OCI-LY1 (cell line): ENCODE measurements at regions not wholly inside any gene's neighbourhood (a gene's known extent, or its start where the extent isn't known, plus 50 kb on each side); places are given as distances from the start of the nearest gene placed in this dataset.

Experiments used
- H2AFZ ChIP-seq: fragments of 200-600 bp; sonication (generic), shearing (Covaris generic); 2 replicates; pipeline ENCODE4 v1.6.0; 2014; ENCODE audit warnings: antibody characterized with exemption, mild to moderate bottlenecking, low read length
- H3F3A ChIP-seq: fragments of 200-600 bp; sonication (generic), shearing (Covaris generic); 2 replicates; pipeline ENCODE4 v1.6.0; 2014; ENCODE audit warnings: mild to moderate bottlenecking, antibody characterized with exemption, low read length, moderate library complexity; ENCODE audit not compliant: insufficient read depth
- H3K27ac ChIP-seq: fragments of 200-600 bp; sonication (generic); 2 replicates; pipeline ENCODE4 v1.5.1; 2014; ENCODE audit warnings: low read length, mixed run types, mild to moderate bottlenecking, low read depth; ENCODE audit not compliant: poor library complexity, severe bottlenecking
- H3K27me3 ChIP-seq: fragments of 200-600 bp; sonication (generic); 2 replicates; pipeline ENCODE4 v1.6.0; 2014; ENCODE audit warnings: antibody characterized with exemption, mild to moderate bottlenecking, low read length, moderate library complexity; ENCODE audit not compliant: insufficient read depth
- H3K36me3 ChIP-seq: fragments of 200-600 bp; sonication (generic); 2 replicates; pipeline ENCODE4 v1.6.1; 2014; ENCODE audit warnings: mild to moderate bottlenecking, antibody characterized with exemption, low read length, moderate library complexity, mixed read lengths; ENCODE audit not compliant: insufficient read depth
- H3K4me1 ChIP-seq: fragments of 200-600 bp; sonication (generic); 2 replicates; pipeline ENCODE4 v1.5.1; 2014; ENCODE audit warnings: mild to moderate bottlenecking, low read length, moderate library complexity; ENCODE audit not compliant: insufficient read depth, severe bottlenecking
- H3K4me2 ChIP-seq: fragments of 200-600 bp; sonication (generic), shearing (Covaris generic); 2 replicates; pipeline ENCODE4 v1.6.1; 2014; ENCODE audit warnings: low read length
- H3K4me3 ChIP-seq: fragments of 200-600 bp; sonication (generic); 2 replicates; pipeline ENCODE4 v1.5.1; 2014; ENCODE audit warnings: low read length, low read depth, mild to moderate bottlenecking, mixed read lengths; ENCODE audit not compliant: poor library complexity, severe bottlenecking
- H3K79me2 ChIP-seq: fragments of 200-600 bp; shearing (Covaris generic); 2 replicates; pipeline ENCODE4 v1.6.1; 2016; ENCODE audit warnings: mixed run types, low read length, mixed read lengths; ENCODE audit not compliant: insufficient read depth
- H3K9ac ChIP-seq: fragments of 200-600 bp; sonication (generic), shearing (Covaris generic); 2 replicates; pipeline ENCODE4 v1.6.1; 2014; ENCODE audit warnings: mild to moderate bottlenecking, low read length, mixed read lengths
- H3K9me2 ChIP-seq: fragments of 200-600 bp; sonication (generic), shearing (Covaris generic); 2 replicates; pipeline ENCODE4 v1.6.1; 2014; ENCODE audit warnings: low read depth, mild to moderate bottlenecking, low read length, mixed read lengths
- H3K9me3 ChIP-seq: fragments of 200-600 bp; shearing (Covaris generic); 2 replicates; pipeline ENCODE4 v1.6.1; 2014; ENCODE audit warnings: low read length, mixed read lengths
- H4K20me1 ChIP-seq: fragments of 200-600 bp; sonication (generic), shearing (Covaris generic); 2 replicates; pipeline ENCODE4 v1.6.0; 2016; ENCODE audit warnings: mild to moderate bottlenecking, low read length; ENCODE audit not compliant: insufficient read depth
- EZH2 ChIP-seq: fragments of 200-600 bp; sonication (generic), shearing (Covaris generic); IDR thresholded peaks from 2 replicates; pipeline ENCODE4 v1.8.0; 2017; ENCODE audit warnings: borderline replicate concordance, mixed run types, mild to moderate bottlenecking, antibody characterized with exemption, low read length, moderate library complexity, mixed read lengths
- TF ChIP-seq, protein P1 (sequence below): fragments of 200-600 bp; sonication (generic), shearing (Covaris generic); IDR thresholded peaks from 2 replicates; pipeline ENCODE4 v1.5.1; 2017; ENCODE audit warnings: mild to moderate bottlenecking, antibody characterized with exemption, low read length, moderate library complexity, mixed read lengths

DNA sequence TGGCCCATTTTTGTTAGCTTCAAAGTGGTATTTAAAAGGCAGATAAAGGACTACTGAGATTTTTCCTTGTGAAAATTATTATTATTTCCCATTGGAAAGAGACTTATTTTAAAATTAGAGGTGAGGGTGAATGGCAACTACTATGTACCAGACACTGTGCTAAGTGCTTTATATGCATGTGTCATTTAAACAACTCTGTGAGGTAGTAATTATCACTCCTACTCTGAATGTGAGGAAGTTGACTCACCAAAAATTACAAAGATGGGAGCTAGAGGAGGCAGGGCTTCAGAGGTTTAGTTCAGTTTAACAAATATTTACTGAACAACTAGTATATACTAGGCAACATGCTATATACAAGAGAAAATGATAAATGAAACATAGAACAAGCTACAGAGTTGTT lies 78.2 kb downstream of the MSL3 start:
- no peaks in the 10 kb centered on the region for H3F3A ChIP-seq

DNA sequence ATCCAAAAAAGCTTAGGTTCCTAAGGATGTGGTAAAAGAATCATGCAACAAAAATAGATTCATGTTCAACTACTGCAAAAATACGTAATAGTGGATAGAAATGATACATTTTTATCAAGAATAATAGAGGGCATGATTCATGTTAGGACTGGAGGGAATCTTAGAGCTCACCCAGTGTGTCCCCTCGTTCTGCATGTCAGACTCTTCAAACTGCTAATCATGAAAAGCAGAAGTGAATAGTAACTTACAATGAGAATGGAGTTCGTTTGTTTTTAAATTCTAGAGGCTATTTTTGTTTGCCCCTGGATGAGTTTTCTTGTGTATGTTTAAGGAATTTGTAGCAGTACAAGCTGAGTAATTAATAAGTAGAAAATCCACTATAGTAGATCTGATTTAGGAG lies 79.4 kb downstream of the MSL3 start:
- no peaks in the 10 kb centered on the region for H3K27me3 ChIP-seq
- no peak overlapping the region for H3K4me2 ChIP-seq
- H3K9me3 ChIP-seq, result no peaks in the 10 kb centered on the region
- no peak overlapping the region for H3K9ac ChIP-seq
- no peak for TF ChIP-seq EZH2
- TF ChIP-seq, protein P1, sequence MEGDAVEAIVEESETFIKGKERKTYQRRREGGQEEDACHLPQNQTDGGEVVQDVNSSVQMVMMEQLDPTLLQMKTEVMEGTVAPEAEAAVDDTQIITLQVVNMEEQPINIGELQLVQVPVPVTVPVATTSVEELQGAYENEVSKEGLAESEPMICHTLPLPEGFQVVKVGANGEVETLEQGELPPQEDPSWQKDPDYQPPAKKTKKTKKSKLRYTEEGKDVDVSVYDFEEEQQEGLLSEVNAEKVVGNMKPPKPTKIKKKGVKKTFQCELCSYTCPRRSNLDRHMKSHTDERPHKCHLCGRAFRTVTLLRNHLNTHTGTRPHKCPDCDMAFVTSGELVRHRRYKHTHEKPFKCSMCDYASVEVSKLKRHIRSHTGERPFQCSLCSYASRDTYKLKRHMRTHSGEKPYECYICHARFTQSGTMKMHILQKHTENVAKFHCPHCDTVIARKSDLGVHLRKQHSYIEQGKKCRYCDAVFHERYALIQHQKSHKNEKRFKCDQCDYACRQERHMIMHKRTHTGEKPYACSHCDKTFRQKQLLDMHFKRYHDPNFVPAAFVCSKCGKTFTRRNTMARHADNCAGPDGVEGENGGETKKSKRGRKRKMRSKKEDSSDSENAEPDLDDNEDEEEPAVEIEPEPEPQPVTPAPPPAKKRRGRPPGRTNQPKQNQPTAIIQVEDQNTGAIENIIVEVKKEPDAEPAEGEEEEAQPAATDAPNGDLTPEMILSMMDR, result no peak
- no peaks in the 10 kb centered on the region for H3K79me2 ChIP-seq
- H3K36me3 ChIP-seq, result no peaks in the 10 kb centered on the region
- no peaks in the 10 kb centered on the region for H3K9me2 ChIP-seq
- H2AFZ ChIP-seq, result no peak overlapping the region
- no peak overlapping the region for H3K4me3 ChIP-seq
- no peak overlapping the region for H3K27ac ChIP-seq
- no peaks in the 10 kb centered on the region for H3K4me1 ChIP-seq
- H3F3A ChIP-seq, result no peaks in the 10 kb centered on the region
- H4K20me1 ChIP-seq, result no peaks in the 10 kb centered on the region

More for the DNA sequence above, 78.2 kb downstream of the MSL3 start:
- Histone ChIP-seq H3K4me3 (no peak overlapping the region), H3K4me2 (no peak overlapping the region), H3K4me1 (no peaks in the 10 kb centered on the region), H3K36me3 (no peaks in the 10 kb centered on the region), H3K9me2 (no peaks in the 10 kb centered on the region), H3K27me3 (no peaks in the 10 kb centered on the region), H3K9ac (no peak overlapping the region), H2AFZ (no peak overlapping the region), H3K9me3 (no peaks in the 10 kb centered on the region), H3K27ac (no peak overlapping the region), H3K79me2 (no peaks in the 10 kb centered on the region), H4K20me1 (no peaks in the 10 kb centered on the region)
- TF ChIP-seq, protein P1, result no peak
- no peak for TF ChIP-seq EZH2

DNA sequence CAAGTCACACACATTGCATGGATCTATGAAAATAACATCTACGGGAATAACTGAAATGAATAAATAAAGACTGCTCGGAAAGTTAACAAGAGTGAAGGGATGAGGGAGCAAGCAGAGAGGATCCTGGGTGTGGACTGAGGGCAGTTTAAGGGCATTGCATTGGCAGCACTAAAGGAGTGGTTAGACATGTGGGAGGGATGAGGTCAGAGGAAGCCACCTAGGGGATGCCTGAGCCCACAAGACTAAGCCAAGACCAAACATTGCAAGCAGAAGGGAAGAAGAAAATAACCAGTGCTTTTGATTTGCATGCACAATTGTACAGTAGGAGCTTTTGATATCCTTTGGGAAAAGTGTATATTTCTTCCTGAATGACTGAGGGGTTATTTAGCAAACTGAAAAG lies 106.1 kb downstream of the MSL3 start:
- Histone ChIP-seq H3K79me2 (no peaks in the 10 kb centered on the region), H3F3A (no peaks in the 10 kb centered on the region), H3K9me2 (no peaks in the 10 kb centered on the region), H3K27ac (no peak overlapping the region), H3K4me3 (no peak overlapping the region), H3K4me1 (no peaks in the 10 kb centered on the region), H3K36me3 (no peaks in the 10 kb centered on the region), H3K9me3 (no peaks in the 10 kb centered on the region), H4K20me1 (no peaks in the 10 kb centered on the region), H3K27me3 (no peaks in the 10 kb centered on the region), H3K4me2 (no peak overlapping the region), H3K9ac (no peak overlapping the region), H2AFZ (no peak overlapping the region)
- TF ChIP-seq, protein P1, result no peak
- TF ChIP-seq EZH2, result no peak
